A549 (cell line): ENCODE measurements at regions not wholly inside any gene's neighbourhood (a gene's known extent, or its start where the extent isn't known, plus 50 kb on each side); places are given as distances from the start of the nearest gene placed in this dataset.
"Not testable (repeated sequence)": the region's sequence is repeated elsewhere in the genome, so short reads cannot be mapped to it uniquely, and the experiment has no call there.

Source experiments
- BHLHE40 ChIP-seq: IDR thresholded peaks from 2 replicates; pipeline ENCODE4 v1.6.1; 2012; ENCODE audit warnings: low read depth, low read length, inconsistent platforms
- CHD2 ChIP-seq: fragments of 150-350 bp; IDR thresholded peaks from 2 replicates; pipeline ENCODE4 v1.6.1; 2014; ENCODE audit warnings: low read length; ENCODE audit not compliant: partially characterized antibody
- CTCF ChIP-seq: fragments of >200 bp; sonication (Bioruptor Twin); formaldehyde crosslinking; IDR thresholded peaks from 3 replicates; pipeline ENCODE4 v1.5.1; 2016
- EP300 ChIP-seq, 2 experiments: fragments of >200 bp; sonication (Bioruptor Twin); formaldehyde crosslinking; IDR thresholded peaks; 2 replicates in 1 of 2; 3 replicates in 1 of 2; pipeline ENCODE4 v1.6.1; 2016 to 2017
- MAFK ChIP-seq: fragments of 450-650 bp; IDR thresholded peaks from 2 replicates; pipeline ENCODE4 v1.6.1; 2014; ENCODE audit not compliant: partially characterized antibody
- POLR2A ChIP-seq: IDR thresholded peaks from 2 replicates; pipeline ENCODE4 v1.6.1; 2012; ENCODE audit warnings: mild to moderate bottlenecking, low read length
- POLR2AphosphoS2 ChIP-seq: conservative IDR thresholded peaks from 2 replicates; pipeline ENCODE4 v1.6.1; 2012; ENCODE audit warnings: low read length, improper control_type of control experiment, inconsistent platforms
- RCOR1 ChIP-seq: fragments of 150-350 bp; IDR thresholded peaks from 2 replicates; pipeline ENCODE4 v1.6.1; 2014; ENCODE audit warnings: antibody characterized with exemption, low read length, low read depth
- RNF2 ChIP-seq: fragments of 200-600 bp; sonication (generic); IDR thresholded peaks from 2 replicates; pipeline ENCODE4 v1.6.1; 2016; ENCODE audit warnings: low read depth, mild to moderate bottlenecking, antibody characterized with exemption, moderate library complexity, borderline replicate concordance
- ZNF302 ChIP-seq: fragments of 250-450 bp; sonication (Bioruptor Pico); IDR thresholded peaks from 2 replicates; pipeline ENCODE4 v1.9.0; 2021; ENCODE audit warnings: inconsistent platforms, mild to moderate bottlenecking, moderate library complexity
- TF ChIP-seq, protein P1 (sequence below): fragments of 200-600 bp; sonication (generic); IDR thresholded peaks from 2 replicates; pipeline ENCODE4 v1.6.1; 2016; ENCODE audit warnings: antibody characterized with exemption, mild to moderate bottlenecking, moderate library complexity

- TF ChIP-seq CTCF; MAFK; RNF2; POLR2A; EP300 (IDR thresholded peaks at IDR 0.05); RCOR1; CHD2; BHLHE40; POLR2AphosphoS2; ZNF302 (CRISPR knock-in tag): not testable (repeated sequence)
- TF ChIP-seq, protein P1, sequence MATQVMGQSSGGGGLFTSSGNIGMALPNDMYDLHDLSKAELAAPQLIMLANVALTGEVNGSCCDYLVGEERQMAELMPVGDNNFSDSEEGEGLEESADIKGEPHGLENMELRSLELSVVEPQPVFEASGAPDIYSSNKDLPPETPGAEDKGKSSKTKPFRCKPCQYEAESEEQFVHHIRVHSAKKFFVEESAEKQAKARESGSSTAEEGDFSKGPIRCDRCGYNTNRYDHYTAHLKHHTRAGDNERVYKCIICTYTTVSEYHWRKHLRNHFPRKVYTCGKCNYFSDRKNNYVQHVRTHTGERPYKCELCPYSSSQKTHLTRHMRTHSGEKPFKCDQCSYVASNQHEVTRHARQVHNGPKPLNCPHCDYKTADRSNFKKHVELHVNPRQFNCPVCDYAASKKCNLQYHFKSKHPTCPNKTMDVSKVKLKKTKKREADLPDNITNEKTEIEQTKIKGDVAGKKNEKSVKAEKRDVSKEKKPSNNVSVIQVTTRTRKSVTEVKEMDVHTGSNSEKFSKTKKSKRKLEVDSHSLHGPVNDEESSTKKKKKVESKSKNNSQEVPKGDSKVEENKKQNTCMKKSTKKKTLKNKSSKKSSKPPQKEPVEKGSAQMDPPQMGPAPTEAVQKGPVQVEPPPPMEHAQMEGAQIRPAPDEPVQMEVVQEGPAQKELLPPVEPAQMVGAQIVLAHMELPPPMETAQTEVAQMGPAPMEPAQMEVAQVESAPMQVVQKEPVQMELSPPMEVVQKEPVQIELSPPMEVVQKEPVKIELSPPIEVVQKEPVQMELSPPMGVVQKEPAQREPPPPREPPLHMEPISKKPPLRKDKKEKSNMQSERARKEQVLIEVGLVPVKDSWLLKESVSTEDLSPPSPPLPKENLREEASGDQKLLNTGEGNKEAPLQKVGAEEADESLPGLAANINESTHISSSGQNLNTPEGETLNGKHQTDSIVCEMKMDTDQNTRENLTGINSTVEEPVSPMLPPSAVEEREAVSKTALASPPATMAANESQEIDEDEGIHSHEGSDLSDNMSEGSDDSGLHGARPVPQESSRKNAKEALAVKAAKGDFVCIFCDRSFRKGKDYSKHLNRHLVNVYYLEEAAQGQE, result not testable (repeated sequence)
Observed at GRCh38 chr3:26042126-26042525, 252.2 kb downstream of the OXSM start.
